Epithelial cell of esophagus (primary cell): ENCODE measurements at regions not wholly inside any gene's neighbourhood (a gene's known extent, or its start where the extent isn't known, plus 50 kb on each side); places are given as distances from the start of the nearest gene placed in this dataset.
A peak's percentile ranks its signal among the peaks of the same experiment; 100 is the strongest.

Source experiments
- DNase-seq: peaks from one replicate; pipeline ENCODE4 v3.0.0; 2010; ENCODE audit warnings: low read depth
- H3K4me3 ChIP-seq: 2 replicates; pipeline ENCODE4 v1.5.1; 2011; ENCODE audit warnings: mild to moderate bottlenecking, low read length, control low read depth
- CTCF ChIP-seq: IDR thresholded peaks from 2 replicates; pipeline ENCODE4 v1.5.1; 2011; ENCODE audit warnings: low read depth, mild to moderate bottlenecking, low read length, control low read depth, inconsistent platforms; ENCODE audit not compliant: insufficient read depth; ENCODE audit errors: missing control alignments

- no peak overlapping the region for H3K4me3 ChIP-seq
- no peak for TF ChIP-seq CTCF
- no peak for DNase-seq
Observed at GRCh38 chr11:121838571-121838970, 277.4 kb downstream of the BLID start.

- DNase-seq = no peak
- no peak overlapping the region for H3K4me3 ChIP-seq
Observed at GRCh38 chr11:121833970-121834369, 282.0 kb downstream of the BLID start.

GRCh38 chr11:121829159-121829643, 286.8 kb downstream of the BLID start:
- DNase-seq = peak; percentile 69
- no peak for TF ChIP-seq CTCF

More at GRCh38 chr11:121833970-121834369, 282.0 kb downstream of the BLID start:
- no peak for TF ChIP-seq CTCF

GRCh38 chr11:121814962-121815361, 301.1 kb downstream of the BLID start:
- DNase-seq = peak; percentile 40
- H3K4me3 ChIP-seq = no peak overlapping the region
- TF ChIP-seq CTCF = no peak

More at GRCh38 chr11:121829159-121829643, 286.8 kb downstream of the BLID start:
- no peak overlapping the region for H3K4me3 ChIP-seq

GRCh38 chr11:121814296-121814695, 301.7 kb downstream of the BLID start:
- no peak for TF ChIP-seq CTCF
- DNase-seq = no peak
- no peak overlapping the region for H3K4me3 ChIP-seq

- H3K4me3 ChIP-seq = no peak overlapping the region
- no peak for TF ChIP-seq CTCF
- DNase-seq = peak; percentile 59
Observed at GRCh38 chr11:121810291-121810690, 305.7 kb downstream of the BLID start.

- H3K4me3 ChIP-seq = no peak overlapping the region
- DNase-seq = no peak
- TF ChIP-seq CTCF = no peak
Observed at GRCh38 chr11:121808096-121808495, 307.9 kb downstream of the BLID start.
